GM18511 (cell line): ENCODE measurements at regions not wholly inside any gene's neighbourhood (a gene's known extent, or its start where the extent isn't known, plus 50 kb on each side); places are given as distances from the start of the nearest gene placed in this dataset.
"Not testable (repeated sequence)": the region's sequence is repeated elsewhere in the genome, so short reads cannot be mapped to it uniquely, and the experiment has no call there.

ENCODE experiments used
- ATAC-seq: cut with Tn5 transposase; IDR thresholded peaks from one replicate; pipeline ENCODE4 v1.9.1; 2021; ENCODE audit warnings: mild to moderate bottlenecking, moderate library complexity; ENCODE audit not compliant: unreplicated experiment

GRCh38 chr2:236489083-236489482 lies 80.5 kb upstream of the ACKR3 start:
- not testable (repeated sequence) for ATAC-seq

- no peak for ATAC-seq
Measured at GRCh38 chr2:236489895-236490404, 79.7 kb upstream of the ACKR3 start.

GRCh38 chr2:236496340-236496739 lies 73.3 kb upstream of the ACKR3 start:
- ATAC-seq: no peak

- ATAC-seq: no peak
Measured at GRCh38 chr2:236498369-236498768, 71.3 kb upstream of the ACKR3 start.

GRCh38 chr2:236499691-236500578 lies 69.7 kb upstream of the ACKR3 start:
- no peak for ATAC-seq

GRCh38 chr2:236501026-236501425 lies 68.6 kb upstream of the ACKR3 start:
- no peak for ATAC-seq

GRCh38 chr2:236501531-236501930 lies 68.1 kb upstream of the ACKR3 start:
- ATAC-seq: no peak

- no peak for ATAC-seq
Measured at GRCh38 chr2:236503100-236503499, 66.5 kb upstream of the ACKR3 start.

- ATAC-seq: no peak
Measured at GRCh38 chr2:236503583-236503982, 66.0 kb upstream of the ACKR3 start.

- no peak for ATAC-seq
Measured at GRCh38 chr2:236505041-236505440, 64.6 kb upstream of the ACKR3 start.

- no peak for ATAC-seq
Measured at GRCh38 chr2:236505648-236506047, 64.0 kb upstream of the ACKR3 start.

GRCh38 chr2:236507393-236508085 lies 62.1 kb upstream of the ACKR3 start:
- ATAC-seq: no peak

- no peak for ATAC-seq
Measured at GRCh38 chr2:236508466-236508865, 61.2 kb upstream of the ACKR3 start.

- no peak for ATAC-seq
Measured at GRCh38 chr2:236510034-236510433, 59.6 kb upstream of the ACKR3 start.

- ATAC-seq: no peak
Measured at GRCh38 chr2:236511266-236511665, 58.4 kb upstream of the ACKR3 start.

- ATAC-seq: no peak
Measured at GRCh38 chr2:236512267-236512666, 57.4 kb upstream of the ACKR3 start.

GRCh38 chr2:236512902-236513435 lies 56.7 kb upstream of the ACKR3 start:
- ATAC-seq: peak; percentile 85

- no peak for ATAC-seq
Measured at GRCh38 chr2:236513956-236514355, 55.7 kb upstream of the ACKR3 start.

- no peak for ATAC-seq
Measured at GRCh38 chr2:236516708-236517107, 52.9 kb upstream of the ACKR3 start.

GRCh38 chr2:236517251-236518031 lies 52.2 kb upstream of the ACKR3 start:
- no peak for ATAC-seq
